ENCODE measurements at regions not wholly inside any gene's neighbourhood (a gene's known extent, or its start where the extent isn't known, plus 50 kb on each side); places are given as distances from the start of the nearest gene placed in this dataset.

DNA sequence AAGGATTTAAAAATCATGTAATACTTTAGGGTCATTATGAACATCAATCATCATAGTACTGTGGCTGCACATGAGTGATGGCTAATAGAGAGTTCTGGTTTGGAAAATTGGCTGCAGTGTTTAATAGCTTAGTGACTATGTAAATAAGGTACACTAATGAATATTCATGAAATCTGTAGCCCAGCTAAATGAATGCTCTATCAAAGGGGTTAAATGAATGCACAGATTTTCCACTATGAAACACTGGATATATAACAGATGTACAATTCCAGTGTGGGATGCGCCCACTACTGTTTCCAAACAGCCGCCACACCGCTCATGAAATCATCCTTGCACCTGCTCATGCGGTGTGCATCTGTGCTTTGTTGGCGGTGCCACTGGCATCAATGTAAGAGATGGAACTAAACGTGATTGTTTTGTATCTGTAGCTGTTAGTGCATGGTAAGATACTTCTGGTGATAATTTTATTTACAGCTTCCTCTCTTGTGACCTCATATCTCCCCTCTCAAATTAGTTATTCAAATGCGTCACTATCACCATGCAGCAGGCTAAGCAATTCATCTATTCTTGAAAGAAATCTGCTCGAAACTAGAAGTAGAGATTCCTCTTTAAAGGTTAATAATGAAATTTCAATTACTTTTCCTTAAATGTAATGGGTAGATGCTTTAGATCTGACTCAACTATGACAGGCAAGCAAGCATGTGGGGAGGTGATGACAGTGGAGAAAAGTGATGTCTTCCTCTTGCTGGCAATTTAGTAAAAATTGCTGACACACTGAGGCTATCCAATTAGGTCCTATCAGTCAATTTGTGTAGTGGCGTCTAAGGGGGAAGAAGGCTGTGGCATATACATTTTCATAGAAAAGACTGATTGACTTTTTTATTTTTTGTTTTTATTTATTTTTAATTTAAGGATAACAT lies 433.6 kb downstream of the AEBP2 start:
- Mint-ChIP-seq H3K36me3 (ENCODE audit: low read depth) (no peaks in the 10 kb centered on the region), H3K9me3 (peaks cover 4% of the 10 kb centered on the region), H3K4me3 (no peak overlapping the region), H3K4me1 (ENCODE audit: low read depth) (no peaks in the 10 kb centered on the region), H3K27ac (no peak overlapping the region), H3K27me3 (no peaks in the 10 kb centered on the region)
- H3K4me3 ChIP-seq (ENCODE audit: low read length), result no peak overlapping the region
- no peak overlapping the region for H3K27ac ChIP-seq (ENCODE audit: low read depth in 1 of 2, low read length in 2 of 2)
- no peak for DNase-seq
- CTCF ChIA-PET, result no interaction called here
- no peaks in the 10 kb centered on the region for H3K27me3 ChIP-seq (ENCODE audit: control insufficient read depth in 1 of 2, insufficient read depth in 2 of 2, low read length in 2 of 2)
- H3K36me3 ChIP-seq (ENCODE audit: insufficient read depth, low read length), result no peaks in the 10 kb centered on the region
- no peaks in the 10 kb centered on the region for H3K4me1 ChIP-seq (ENCODE audit: insufficient read depth, low read length)
- no peaks in the 10 kb centered on the region for H3K9me3 ChIP-seq (ENCODE audit: control insufficient read depth in 1 of 2, insufficient read depth in 1 of 2, low read length in 2 of 2)
- ATAC-seq (ENCODE audit: poor library complexity), result no peak
- POLR2A ChIA-PET, result no interaction called here
- intact Hi-C loops (cut with DNase I, micrococcal nuclease), result no loop called here
- no peak for TF ChIP-seq CTCF (IDR thresholded peaks at IDR 0.05)

DNA sequence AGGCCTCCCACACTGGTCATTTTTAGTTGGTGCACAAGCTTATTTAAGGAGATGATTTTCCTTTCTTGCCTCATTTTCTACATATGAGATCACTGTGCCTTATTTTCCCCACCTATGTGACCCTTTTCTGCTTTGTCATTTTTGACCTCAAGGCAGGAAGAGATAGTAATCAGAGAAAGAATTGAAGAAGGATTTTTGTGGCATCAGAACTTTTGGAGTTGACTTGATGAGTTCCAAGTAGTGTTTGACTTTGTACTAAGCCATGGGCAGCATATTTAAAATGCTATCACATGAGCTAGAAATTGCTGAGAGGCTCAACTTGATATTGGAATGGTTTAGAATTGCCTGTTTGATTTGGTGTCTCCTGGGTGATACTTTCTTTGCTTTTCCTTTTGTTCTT lies 440.8 kb downstream of the AEBP2 start:
- no peak for ATAC-seq (ENCODE audit: poor library complexity)
- Histone ChIP-seq H3K4me1 (ENCODE audit: insufficient read depth, low read length) (no peaks in the 10 kb centered on the region), H3K27me3 (ENCODE audit: control insufficient read depth in 1 of 2, insufficient read depth in 2 of 2, low read length in 2 of 2) (no peaks in the 10 kb centered on the region), H3K4me3 (ENCODE audit: low read length) (no peak overlapping the region), H3K9me3 (ENCODE audit: control insufficient read depth in 1 of 2, insufficient read depth in 1 of 2, low read length in 2 of 2) (no peaks in the 10 kb centered on the region), H3K27ac (ENCODE audit: low read depth in 1 of 2, low read length in 2 of 2) (no peak overlapping the region), H3K36me3 (ENCODE audit: insufficient read depth, low read length) (no peaks in the 10 kb centered on the region)
- Mint-ChIP-seq H3K27ac (no peak overlapping the region), H3K4me3 (no peak overlapping the region), H3K9me3 (peaks cover 2% of the 10 kb centered on the region), H3K36me3 (ENCODE audit: low read depth) (no peaks in the 10 kb centered on the region), H3K4me1 (ENCODE audit: low read depth) (no peaks in the 10 kb centered on the region), H3K27me3 (no peaks in the 10 kb centered on the region)
- intact Hi-C loops (cut with DNase I, micrococcal nuclease), result no loop called here
- no peak for DNase-seq
- ChIA-PET CTCF (interaction anchor here (0.6 kb wide), 1 partner anchor 12 kb away, joined by 3 read pairs; no protein-coding TSS in a partner anchor), POLR2A (no interaction called here)
- TF ChIP-seq CTCF (IDR thresholded peaks at IDR 0.05), result no peak

GRCh38 chr12:19880721-19881120 lies 441.4 kb downstream of the AEBP2 start:
- Mint-ChIP-seq H3K4me1 (ENCODE audit: low read depth) (no peaks in the 10 kb centered on the region), H3K4me3 (no peak overlapping the region), H3K36me3 (ENCODE audit: low read depth) (no peaks in the 10 kb centered on the region), H3K27me3 (no peaks in the 10 kb centered on the region), H3K9me3 (peaks cover 2% of the 10 kb centered on the region), H3K27ac (no peak overlapping the region)
- CTCF ChIA-PET, result no interaction called here
- Histone ChIP-seq H3K4me1 (ENCODE audit: insufficient read depth, low read length) (no peaks in the 10 kb centered on the region), H3K27ac (ENCODE audit: low read depth in 1 of 2, low read length in 2 of 2) (no peak overlapping the region), H3K27me3 (ENCODE audit: control insufficient read depth in 1 of 2, insufficient read depth in 2 of 2, low read length in 2 of 2) (no peaks in the 10 kb centered on the region), H3K9me3 (ENCODE audit: control insufficient read depth in 1 of 2, insufficient read depth in 1 of 2, low read length in 2 of 2) (no peaks in the 10 kb centered on the region), H3K4me3 (ENCODE audit: low read length) (no peak overlapping the region), H3K36me3 (ENCODE audit: insufficient read depth, low read length) (no peaks in the 10 kb centered on the region)
- POLR2A ChIA-PET, result no interaction called here
- intact Hi-C loops (cut with DNase I, micrococcal nuclease), result no loop called here
- no peak for DNase-seq
- no peak for ATAC-seq (ENCODE audit: poor library complexity)
- TF ChIP-seq CTCF (IDR thresholded peaks at IDR 0.05), result no peak

Measured in CD4-positive, alpha-beta T cell (primary cell).